ENCODE measurements at regions not wholly inside any gene's neighbourhood (a gene's known extent, or its start where the extent isn't known, plus 50 kb on each side); places are given as distances from the start of the nearest gene placed in this dataset.

GRCh38 chr11:27795955-27796861, 96.0 kb upstream of the BDNF start:
- no peak for TF ChIP-seq CTCF (IDR thresholded peaks at IDR 0.05; ENCODE audit: low read depth, low read length, missing control alignments)
- DNase-seq (ENCODE audit: extremely low read depth, low read depth), result no peak
- no peak overlapping the region for H3K4me3 ChIP-seq (replicated peaks; ENCODE audit: low read depth, low read length)

GRCh38 chr11:27786864-27787263, 86.6 kb upstream of the BDNF start:
- DNase-seq (ENCODE audit: extremely low read depth, low read depth), result no peak
- TF ChIP-seq CTCF (IDR thresholded peaks at IDR 0.05; ENCODE audit: low read depth, low read length, missing control alignments), result no peak
- H3K4me3 ChIP-seq (replicated peaks; ENCODE audit: low read depth, low read length), result no peak overlapping the region

GRCh38 chr11:27786331-27786730, 86.1 kb upstream of the BDNF start:
- TF ChIP-seq CTCF (IDR thresholded peaks at IDR 0.05; ENCODE audit: low read depth, low read length, missing control alignments), result no peak
- H3K4me3 ChIP-seq (replicated peaks; ENCODE audit: low read depth, low read length), result no peak overlapping the region
- DNase-seq (ENCODE audit: extremely low read depth, low read depth), result no peak

- no peak for DNase-seq (ENCODE audit: extremely low read depth, low read depth)
- no peak overlapping the region for H3K4me3 ChIP-seq (replicated peaks; ENCODE audit: low read depth, low read length)
These were observed 83.6 kb upstream of the BDNF start for GRCh38 chr11:27783701-27784355.

GRCh38 chr11:27777033-27777432, 76.8 kb upstream of the BDNF start:
- TF ChIP-seq CTCF (IDR thresholded peaks at IDR 0.05; ENCODE audit: low read depth, low read length, missing control alignments), result no peak
- H3K4me3 ChIP-seq (replicated peaks; ENCODE audit: low read depth, low read length), result no peak overlapping the region
- DNase-seq (ENCODE audit: extremely low read depth, low read depth), result no peak

More at GRCh38 chr11:27783701-27784355, 83.6 kb upstream of the BDNF start:
- no peak for TF ChIP-seq CTCF (IDR thresholded peaks at IDR 0.05; ENCODE audit: low read depth, low read length, missing control alignments)

- peak; percentile 10 for DNase-seq (ENCODE audit: extremely low read depth, low read depth)
- no peak for TF ChIP-seq CTCF (IDR thresholded peaks at IDR 0.05; ENCODE audit: low read depth, low read length, missing control alignments)
- H3K4me3 ChIP-seq (replicated peaks; ENCODE audit: low read depth, low read length), result no peak overlapping the region
These were observed 73.6 kb upstream of the BDNF start for GRCh38 chr11:27773884-27774283.

All from HFF-Myc (cell line).